ENCODE measurements at regions not wholly inside any gene's neighbourhood (a gene's known extent, or its start where the extent isn't known, plus 50 kb on each side); places are given as distances from the start of the nearest gene placed in this dataset.

- TF ChIP-seq POLR2A (IDR thresholded peaks at IDR 0.05) (no peak), POLR2AphosphoS5 (IDR thresholded peaks at IDR 0.05) (no peak), EP300 (IDR thresholded peaks at IDR 0.05) (no peak)
- TF ChIP-seq, protein P1, sequence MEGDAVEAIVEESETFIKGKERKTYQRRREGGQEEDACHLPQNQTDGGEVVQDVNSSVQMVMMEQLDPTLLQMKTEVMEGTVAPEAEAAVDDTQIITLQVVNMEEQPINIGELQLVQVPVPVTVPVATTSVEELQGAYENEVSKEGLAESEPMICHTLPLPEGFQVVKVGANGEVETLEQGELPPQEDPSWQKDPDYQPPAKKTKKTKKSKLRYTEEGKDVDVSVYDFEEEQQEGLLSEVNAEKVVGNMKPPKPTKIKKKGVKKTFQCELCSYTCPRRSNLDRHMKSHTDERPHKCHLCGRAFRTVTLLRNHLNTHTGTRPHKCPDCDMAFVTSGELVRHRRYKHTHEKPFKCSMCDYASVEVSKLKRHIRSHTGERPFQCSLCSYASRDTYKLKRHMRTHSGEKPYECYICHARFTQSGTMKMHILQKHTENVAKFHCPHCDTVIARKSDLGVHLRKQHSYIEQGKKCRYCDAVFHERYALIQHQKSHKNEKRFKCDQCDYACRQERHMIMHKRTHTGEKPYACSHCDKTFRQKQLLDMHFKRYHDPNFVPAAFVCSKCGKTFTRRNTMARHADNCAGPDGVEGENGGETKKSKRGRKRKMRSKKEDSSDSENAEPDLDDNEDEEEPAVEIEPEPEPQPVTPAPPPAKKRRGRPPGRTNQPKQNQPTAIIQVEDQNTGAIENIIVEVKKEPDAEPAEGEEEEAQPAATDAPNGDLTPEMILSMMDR (IDR thresholded peaks at IDR 0.05): no peak
Observed at GRCh38 chr2:62564380-62565137, 58.6 kb upstream of the TMEM17 start.
